Prostate gland (tissue), 2 donors: ENCODE measurements at regions not wholly inside any gene's neighbourhood (a gene's known extent, or its start where the extent isn't known, plus 50 kb on each side); places are given as distances from the start of the nearest gene placed in this dataset.
"Not testable (repeated sequence)": the region's sequence is repeated elsewhere in the genome, so short reads cannot be mapped to it uniquely, and the experiment has no call there.

Source experiments
- DNase-seq: peaks from one replicate; pipeline ENCODE4 v3.0.0-alpha.2; 2019; ENCODE audit warnings: low spot score
- H3K27ac ChIP-seq, 2 donors: fragments of 200-600 bp; sonication (generic); 2 replicates each; pipeline ENCODE4 v1.5.1; 2017 to 2019
- H3K27me3 ChIP-seq: fragments of 200-600 bp; sonication (generic); replicated peaks from 2 replicates; pipeline ENCODE4 v1.5.1; 2019; ENCODE audit not compliant: insufficient read depth
- H3K36me3 ChIP-seq, 2 donors: fragments of 200-600 bp; sonication (generic); 1 replicate in 1 of 2; 2 replicates in 1 of 2; pipeline versions ENCODE4 v1.5.1 to v1.8.1; 2017 to 2019
- H3K4me1 ChIP-seq: fragments of 200-600 bp; sonication (generic); replicated peaks from 2 replicates; pipeline ENCODE4 v1.5.1; 2019
- H3K4me3 ChIP-seq, 2 donors: fragments of 200-600 bp; sonication (generic); 2 replicates each; pipeline ENCODE4 v1.5.1; 2017 to 2019
- H3K9me3 ChIP-seq: fragments of 200-600 bp; sonication (generic); 2 replicates; pipeline ENCODE4 v1.5.1; 2017
- WGBS: methylation state at CpG from one replicate; pipeline ENCODE4 v1.1.5; 2018; 5-methylcytosine and 5-hydroxymethylcytosine counted together
- intact Hi-C: fragments of 100-400 bp; cut with DNase I; formaldehyde crosslinking; loops from one replicate; pipeline ENCODE4 v1.14.2; 2022

- H3K36me3 ChIP-seq, H3K4me1 ChIP-seq, H3K9me3 ChIP-seq, H3K4me3 ChIP-seq, DNase-seq, H3K27ac ChIP-seq, H3K27me3 ChIP-seq, intact Hi-C loops: not testable (repeated sequence)
- WGBS, result 96% methylated on average over 7 of the region's 7 CpGs
Observed at GRCh38 chr1:206378506-206378905, 91.8 kb upstream of the IKBKE start.

GRCh38 chr1:206379245-206379644, 91.0 kb upstream of the IKBKE start:
- H3K4me3 ChIP-seq, H3K9me3 ChIP-seq, H3K36me3 ChIP-seq, H3K4me1 ChIP-seq, H3K27me3 ChIP-seq, DNase-seq, H3K27ac ChIP-seq, intact Hi-C loops: not testable (repeated sequence)
- no CpG with 5 or more reads among the region's 1 CpG for WGBS

- H3K27me3 ChIP-seq, H3K9me3 ChIP-seq, DNase-seq, H3K36me3 ChIP-seq, H3K27ac ChIP-seq, intact Hi-C loops, H3K4me3 ChIP-seq, H3K4me1 ChIP-seq: not testable (repeated sequence)
- WGBS, result 52% methylated on average over 2 of the region's 4 CpGs
Observed at GRCh38 chr1:206380163-206380790, 90.0 kb upstream of the IKBKE start.

GRCh38 chr1:206380791-206381610, 89.3 kb upstream of the IKBKE start:
- intact Hi-C loops, H3K27ac ChIP-seq, H3K9me3 ChIP-seq, H3K4me3 ChIP-seq, H3K4me1 ChIP-seq, DNase-seq, H3K27me3 ChIP-seq, H3K36me3 ChIP-seq: not testable (repeated sequence)
- WGBS, result 69% methylated on average over 1 of the region's 7 CpGs

DNA sequence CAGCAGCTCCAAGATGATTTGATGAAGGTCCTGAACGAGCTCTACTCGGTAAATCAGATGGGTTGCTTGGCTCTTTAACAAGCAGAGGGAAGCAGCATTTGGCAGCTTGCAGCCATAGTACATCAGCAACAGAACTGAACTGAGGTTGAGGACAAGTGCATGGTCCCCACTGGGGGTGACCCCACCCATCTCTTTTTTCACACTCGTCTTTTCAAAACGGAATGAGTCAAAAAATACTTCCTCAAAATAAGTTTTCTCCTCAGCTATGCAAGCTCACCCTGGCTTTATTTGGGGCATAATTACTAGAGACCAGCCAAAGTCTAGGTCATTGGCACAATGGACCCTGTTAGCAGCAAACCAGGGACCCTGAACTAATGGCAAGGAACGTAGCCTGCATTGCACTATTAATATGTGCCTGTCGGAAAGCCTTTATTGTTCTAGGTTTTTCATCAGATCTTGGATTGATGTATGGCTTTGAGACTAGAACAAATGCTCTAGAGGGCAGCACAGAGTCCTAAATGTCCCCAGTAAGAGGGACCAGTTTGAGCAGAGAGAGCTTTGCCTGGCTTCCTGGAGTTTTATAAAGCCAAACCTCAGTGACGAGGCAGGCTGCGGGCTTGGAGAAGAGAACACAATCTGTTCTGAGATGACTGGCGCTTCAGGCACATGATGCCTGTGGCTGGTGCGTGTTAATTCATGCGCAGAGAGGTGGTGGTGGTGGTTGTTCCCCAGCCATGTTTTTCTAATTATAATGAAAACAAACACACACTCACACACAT, 86.1 kb upstream of the IKBKE start:
- H3K9me3 ChIP-seq, H3K27ac ChIP-seq, H3K36me3 ChIP-seq, intact Hi-C loops, H3K4me3 ChIP-seq, H3K4me1 ChIP-seq, H3K27me3 ChIP-seq, DNase-seq: not testable (repeated sequence)
- WGBS, result 88% methylated on average over 6 of the region's 11 CpGs

GRCh38 chr1:206384891-206385290, 85.4 kb upstream of the IKBKE start:
- DNase-seq, H3K27me3 ChIP-seq, H3K27ac ChIP-seq, H3K36me3 ChIP-seq, H3K4me1 ChIP-seq, H3K4me3 ChIP-seq, intact Hi-C loops, H3K9me3 ChIP-seq: not testable (repeated sequence)
- 100% methylated on average over 1 of the region's 1 CpG for WGBS

DNA sequence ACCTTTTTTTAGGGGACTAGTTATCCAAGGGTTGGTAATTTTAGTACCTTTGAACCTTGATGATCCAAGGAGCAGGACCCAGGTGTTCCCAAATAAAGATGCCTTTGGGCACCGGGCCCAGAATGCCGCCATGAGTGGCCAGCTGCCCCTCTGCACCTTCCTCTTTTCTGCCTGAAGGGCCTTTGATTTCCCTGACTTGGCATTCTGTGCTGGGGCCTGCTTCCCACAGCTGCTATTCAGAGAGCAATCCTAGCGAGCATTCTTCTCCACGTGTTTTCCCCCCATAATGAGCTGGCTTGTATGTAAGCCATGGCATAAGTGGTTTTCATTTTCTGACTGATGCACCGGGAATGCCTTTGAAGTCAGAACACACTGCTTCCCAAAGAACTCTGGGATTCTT, 82.6 kb upstream of the IKBKE start:
- WGBS, result no CpG with 5 or more reads among the region's 5 CpGs
- H3K27ac ChIP-seq, H3K9me3 ChIP-seq, DNase-seq, H3K4me1 ChIP-seq, intact Hi-C loops, H3K27me3 ChIP-seq, H3K36me3 ChIP-seq, H3K4me3 ChIP-seq: not testable (repeated sequence)

DNA sequence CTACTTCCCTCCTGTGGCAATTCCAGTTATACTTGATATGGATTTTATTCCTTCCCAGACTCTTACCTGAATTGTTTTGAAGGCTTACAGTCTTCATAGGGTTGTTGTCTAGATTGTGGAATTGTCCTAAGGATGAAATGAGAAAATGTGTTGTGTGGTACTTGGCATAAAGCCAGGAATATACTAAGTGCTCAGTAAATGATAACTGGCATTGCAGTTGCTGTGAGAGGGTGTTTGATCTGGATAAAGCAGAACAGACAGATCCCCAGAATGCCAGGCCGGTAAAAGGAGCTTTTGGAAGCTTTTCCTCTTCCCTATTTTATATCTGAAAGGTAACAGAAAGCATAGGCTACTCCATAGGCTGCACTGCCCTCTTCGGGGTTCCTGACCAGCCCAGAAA, 78.4 kb upstream of the IKBKE start:
- DNase-seq, H3K4me1 ChIP-seq, H3K27me3 ChIP-seq, intact Hi-C loops, H3K27ac ChIP-seq, H3K4me3 ChIP-seq, H3K36me3 ChIP-seq, H3K9me3 ChIP-seq: not testable (repeated sequence)
- WGBS, result 90% methylated on average over 1 of the region's 2 CpGs

- H3K9me3 ChIP-seq, H3K4me1 ChIP-seq, H3K36me3 ChIP-seq, H3K4me3 ChIP-seq, intact Hi-C loops, DNase-seq, H3K27me3 ChIP-seq, H3K27ac ChIP-seq: not testable (repeated sequence)
- 33% methylated on average over 3 of the region's 6 CpGs for WGBS
Observed at GRCh38 chr1:206397501-206397900, 72.8 kb upstream of the IKBKE start.

DNA sequence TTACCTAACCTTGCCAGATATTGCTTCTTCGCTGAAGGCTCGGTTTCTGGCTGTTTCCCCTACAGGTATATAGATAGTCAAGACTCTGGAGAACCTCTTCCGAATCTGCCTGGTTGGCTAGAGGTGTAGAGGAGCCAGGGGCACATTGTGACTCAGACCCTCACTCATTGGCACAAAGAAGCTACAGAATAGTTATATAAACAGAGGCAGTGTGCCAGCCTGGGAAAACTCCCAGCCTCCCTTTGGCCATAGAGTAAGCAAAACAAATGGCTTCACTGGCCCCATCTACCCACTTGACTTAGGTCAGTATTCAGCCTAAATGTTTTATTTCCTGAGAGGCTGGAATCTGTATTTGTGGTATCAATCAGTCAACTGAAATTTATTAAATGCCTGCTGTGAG, 72.0 kb upstream of the IKBKE start:
- WGBS, result 90% methylated on average over 2 of the region's 3 CpGs
- H3K4me1 ChIP-seq, intact Hi-C loops, H3K27ac ChIP-seq, DNase-seq, H3K9me3 ChIP-seq, H3K36me3 ChIP-seq, H3K27me3 ChIP-seq, H3K4me3 ChIP-seq: not testable (repeated sequence)

DNA sequence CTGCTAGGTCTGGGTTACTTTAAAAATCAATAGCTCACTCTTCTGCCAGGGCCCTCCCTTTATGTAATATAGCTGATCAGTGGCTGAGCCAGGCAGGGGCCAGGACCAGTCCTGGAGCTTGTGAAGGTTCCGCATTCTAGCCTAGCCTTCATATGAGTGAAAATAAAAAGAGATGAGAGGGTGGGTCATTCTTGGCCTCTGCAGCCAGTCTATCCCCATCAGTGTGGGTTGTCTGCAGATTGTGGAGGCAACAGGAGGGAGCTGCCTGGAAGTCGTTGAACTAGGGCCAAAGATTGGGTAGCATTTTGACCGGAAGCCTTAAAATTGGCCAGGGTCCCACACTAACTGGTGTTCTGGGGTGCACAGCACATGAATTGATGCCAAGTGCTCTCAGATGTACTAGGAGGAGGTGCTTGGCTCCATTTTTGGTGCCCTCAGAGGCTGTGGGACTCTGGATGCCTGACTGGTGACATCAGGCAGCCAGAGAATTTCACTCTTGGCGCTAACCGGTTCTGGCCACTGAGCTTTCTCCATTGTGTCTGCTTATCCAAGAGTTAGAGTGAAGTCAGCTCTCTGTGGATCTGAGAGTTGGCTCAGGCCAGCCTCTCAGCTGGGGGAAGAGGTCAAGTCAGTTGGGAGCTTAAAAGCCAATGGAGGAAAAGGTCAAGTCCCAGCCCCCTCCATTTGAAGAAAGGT, 66.5 kb upstream of the IKBKE start:
- H3K36me3 ChIP-seq, H3K27ac ChIP-seq, H3K27me3 ChIP-seq, H3K9me3 ChIP-seq, H3K4me3 ChIP-seq, H3K4me1 ChIP-seq, DNase-seq, intact Hi-C loops: not testable (repeated sequence)
- WGBS, result no CpG with 5 or more reads among the region's 5 CpGs
